Ishikawa (cell line): ENCODE measurements at regions not wholly inside any gene's neighbourhood (a gene's known extent, or its start where the extent isn't known, plus 50 kb on each side); places are given as distances from the start of the nearest gene placed in this dataset.

ENCODE experiments used
- CEBPB ChIP-seq: IDR thresholded peaks from 2 replicates; pipeline ENCODE4 v1.6.1; 2012
- CREB1 ChIP-seq: IDR thresholded peaks from 2 replicates; pipeline ENCODE4 v1.6.1; 2012; ENCODE audit warnings: low read depth
- EGR1 ChIP-seq: IDR thresholded peaks from 2 replicates; pipeline ENCODE4 v1.6.1; 2012
- EP300 ChIP-seq: IDR thresholded peaks from 2 replicates; pipeline ENCODE4 v1.6.1; 2012; ENCODE audit warnings: borderline replicate concordance
- FOXM1 ChIP-seq: IDR thresholded peaks from 2 replicates; pipeline ENCODE4 v1.6.1; 2012; ENCODE audit warnings: low read depth, borderline replicate concordance
- RAD21 ChIP-seq: IDR thresholded peaks from 2 replicates; pipeline ENCODE4 v1.6.1; 2012; ENCODE audit warnings: low read depth
- TAF1 ChIP-seq: IDR thresholded peaks from 2 replicates; pipeline ENCODE4 v1.6.1; 2012; ENCODE audit warnings: low read depth, mild to moderate bottlenecking
- TCF12 ChIP-seq: IDR thresholded peaks from 2 replicates; pipeline ENCODE4 v1.6.1; 2012; ENCODE audit warnings: low read depth
- TEAD4 ChIP-seq: IDR thresholded peaks from 2 replicates; pipeline ENCODE4 v1.6.1; 2012
- USF1 ChIP-seq: IDR thresholded peaks from 2 replicates; pipeline ENCODE4 v1.6.1; 2012
- YY1 ChIP-seq: IDR thresholded peaks from 2 replicates; pipeline ENCODE4 v1.6.1; 2012; ENCODE audit warnings: low read depth
- ZBTB7A ChIP-seq: IDR thresholded peaks from 2 replicates; pipeline ENCODE4 v1.6.1; 2012; ENCODE audit warnings: low read depth
- TF ChIP-seq, protein P1 (sequence below): IDR thresholded peaks from 2 replicates; pipeline ENCODE4 v1.6.1; 2012
- TF ChIP-seq, protein P2 (sequence below): IDR thresholded peaks from 2 replicates; pipeline ENCODE4 v1.6.1; 2012; ENCODE audit warnings: low read depth, mild to moderate bottlenecking

DNA sequence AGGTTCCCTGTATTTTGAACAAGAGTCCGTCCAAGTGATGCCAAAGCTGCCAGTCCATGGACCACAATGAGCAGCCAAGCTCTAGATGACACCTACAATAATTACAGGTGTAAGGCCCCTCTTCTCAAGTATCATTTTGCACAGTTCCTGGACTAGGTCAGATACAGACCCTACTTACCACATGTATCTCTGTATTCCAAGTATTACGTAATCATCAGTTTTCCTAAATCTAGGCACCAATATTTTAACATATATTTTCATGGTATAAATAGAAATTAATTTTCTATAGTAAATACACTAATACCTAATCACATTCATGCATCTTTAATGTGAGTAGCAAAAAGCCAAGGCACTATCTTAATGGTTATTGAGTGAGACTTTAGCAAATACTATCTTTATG lies 157.0 kb upstream of the PRSS1 start:
- TF ChIP-seq, protein P1, sequence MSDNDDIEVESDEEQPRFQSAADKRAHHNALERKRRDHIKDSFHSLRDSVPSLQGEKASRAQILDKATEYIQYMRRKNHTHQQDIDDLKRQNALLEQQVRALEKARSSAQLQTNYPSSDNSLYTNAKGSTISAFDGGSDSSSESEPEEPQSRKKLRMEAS = no peak
- TF ChIP-seq, protein P2, sequence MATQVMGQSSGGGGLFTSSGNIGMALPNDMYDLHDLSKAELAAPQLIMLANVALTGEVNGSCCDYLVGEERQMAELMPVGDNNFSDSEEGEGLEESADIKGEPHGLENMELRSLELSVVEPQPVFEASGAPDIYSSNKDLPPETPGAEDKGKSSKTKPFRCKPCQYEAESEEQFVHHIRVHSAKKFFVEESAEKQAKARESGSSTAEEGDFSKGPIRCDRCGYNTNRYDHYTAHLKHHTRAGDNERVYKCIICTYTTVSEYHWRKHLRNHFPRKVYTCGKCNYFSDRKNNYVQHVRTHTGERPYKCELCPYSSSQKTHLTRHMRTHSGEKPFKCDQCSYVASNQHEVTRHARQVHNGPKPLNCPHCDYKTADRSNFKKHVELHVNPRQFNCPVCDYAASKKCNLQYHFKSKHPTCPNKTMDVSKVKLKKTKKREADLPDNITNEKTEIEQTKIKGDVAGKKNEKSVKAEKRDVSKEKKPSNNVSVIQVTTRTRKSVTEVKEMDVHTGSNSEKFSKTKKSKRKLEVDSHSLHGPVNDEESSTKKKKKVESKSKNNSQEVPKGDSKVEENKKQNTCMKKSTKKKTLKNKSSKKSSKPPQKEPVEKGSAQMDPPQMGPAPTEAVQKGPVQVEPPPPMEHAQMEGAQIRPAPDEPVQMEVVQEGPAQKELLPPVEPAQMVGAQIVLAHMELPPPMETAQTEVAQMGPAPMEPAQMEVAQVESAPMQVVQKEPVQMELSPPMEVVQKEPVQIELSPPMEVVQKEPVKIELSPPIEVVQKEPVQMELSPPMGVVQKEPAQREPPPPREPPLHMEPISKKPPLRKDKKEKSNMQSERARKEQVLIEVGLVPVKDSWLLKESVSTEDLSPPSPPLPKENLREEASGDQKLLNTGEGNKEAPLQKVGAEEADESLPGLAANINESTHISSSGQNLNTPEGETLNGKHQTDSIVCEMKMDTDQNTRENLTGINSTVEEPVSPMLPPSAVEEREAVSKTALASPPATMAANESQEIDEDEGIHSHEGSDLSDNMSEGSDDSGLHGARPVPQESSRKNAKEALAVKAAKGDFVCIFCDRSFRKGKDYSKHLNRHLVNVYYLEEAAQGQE = no peak
- TF ChIP-seq TAF1 (no peak), RAD21 (no peak), YY1 (no peak), EP300 (no peak), ZBTB7A (no peak), USF1 (no peak), TCF12 (no peak), TEAD4 (no peak), EGR1 (no peak), CEBPB (no peak), CREB1 (no peak), FOXM1 (no peak)
